Astrocyte (in vitro differentiated cells and primary cell): ENCODE measurements at regions not wholly inside any gene's neighbourhood (a gene's known extent, or its start where the extent isn't known, plus 50 kb on each side); places are given as distances from the start of the nearest gene placed in this dataset.

Experiments used
- EZH2 ChIP-seq: IDR thresholded peaks from 2 replicates; pipeline ENCODE4 v1.6.1; 2012; ENCODE audit warnings: mild to moderate bottlenecking, low read length, inconsistent platforms; ENCODE audit not compliant: insufficient read depth
- TF ChIP-seq, protein P1 (sequence below): IDR thresholded peaks from 2 replicates; pipeline ENCODE4 v1.5.1; 2011; ENCODE audit warnings: low read depth, mild to moderate bottlenecking, inconsistent platforms, low read length, moderate library complexity; ENCODE audit not compliant: insufficient read depth

GRCh38 chr1:187445066-187445465, 616.3 kb downstream of the PLA2G4A start:
- TF ChIP-seq, protein P1, sequence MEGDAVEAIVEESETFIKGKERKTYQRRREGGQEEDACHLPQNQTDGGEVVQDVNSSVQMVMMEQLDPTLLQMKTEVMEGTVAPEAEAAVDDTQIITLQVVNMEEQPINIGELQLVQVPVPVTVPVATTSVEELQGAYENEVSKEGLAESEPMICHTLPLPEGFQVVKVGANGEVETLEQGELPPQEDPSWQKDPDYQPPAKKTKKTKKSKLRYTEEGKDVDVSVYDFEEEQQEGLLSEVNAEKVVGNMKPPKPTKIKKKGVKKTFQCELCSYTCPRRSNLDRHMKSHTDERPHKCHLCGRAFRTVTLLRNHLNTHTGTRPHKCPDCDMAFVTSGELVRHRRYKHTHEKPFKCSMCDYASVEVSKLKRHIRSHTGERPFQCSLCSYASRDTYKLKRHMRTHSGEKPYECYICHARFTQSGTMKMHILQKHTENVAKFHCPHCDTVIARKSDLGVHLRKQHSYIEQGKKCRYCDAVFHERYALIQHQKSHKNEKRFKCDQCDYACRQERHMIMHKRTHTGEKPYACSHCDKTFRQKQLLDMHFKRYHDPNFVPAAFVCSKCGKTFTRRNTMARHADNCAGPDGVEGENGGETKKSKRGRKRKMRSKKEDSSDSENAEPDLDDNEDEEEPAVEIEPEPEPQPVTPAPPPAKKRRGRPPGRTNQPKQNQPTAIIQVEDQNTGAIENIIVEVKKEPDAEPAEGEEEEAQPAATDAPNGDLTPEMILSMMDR: no peak
- TF ChIP-seq EZH2: no peak
